ENCODE measurements at regions not wholly inside any gene's neighbourhood (a gene's known extent, or its start where the extent isn't known, plus 50 kb on each side); places are given as distances from the start of the nearest gene placed in this dataset.

DNA sequence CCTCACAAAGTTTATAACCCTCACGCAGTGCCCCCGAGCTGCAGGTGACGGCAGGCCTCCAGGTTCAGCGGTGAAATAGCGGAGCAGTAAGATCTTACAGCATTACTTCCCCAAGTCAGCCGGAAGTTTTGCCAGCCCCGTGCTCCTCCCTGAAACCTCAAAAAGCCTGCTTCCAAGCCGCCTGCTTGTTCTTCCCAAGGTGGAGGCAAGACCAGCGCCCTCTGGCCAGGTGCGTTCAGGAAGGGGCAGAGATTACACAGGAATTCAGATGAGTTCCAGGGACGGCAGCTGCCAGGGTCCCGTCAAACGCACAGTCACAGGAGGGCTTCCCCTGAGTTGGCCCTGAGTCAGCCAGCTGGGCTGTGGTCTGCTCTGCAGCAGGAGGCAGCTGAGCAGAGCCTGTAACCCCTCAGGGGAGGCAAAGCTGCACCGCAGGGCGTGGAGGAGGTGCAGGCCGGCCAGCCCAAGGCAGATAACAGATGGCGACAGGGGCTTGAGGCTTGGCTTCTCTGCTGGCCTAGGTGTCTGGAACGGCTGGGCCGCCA is 124.1 kb upstream of the RPS6KA2 start:
- DNase-seq (ENCODE audit: low read depth), result no peak

GRCh38 chr6:166750108-166750793 is 123.2 kb upstream of the RPS6KA2 start:
- DNase-seq (ENCODE audit: low read depth), result no peak

DNA sequence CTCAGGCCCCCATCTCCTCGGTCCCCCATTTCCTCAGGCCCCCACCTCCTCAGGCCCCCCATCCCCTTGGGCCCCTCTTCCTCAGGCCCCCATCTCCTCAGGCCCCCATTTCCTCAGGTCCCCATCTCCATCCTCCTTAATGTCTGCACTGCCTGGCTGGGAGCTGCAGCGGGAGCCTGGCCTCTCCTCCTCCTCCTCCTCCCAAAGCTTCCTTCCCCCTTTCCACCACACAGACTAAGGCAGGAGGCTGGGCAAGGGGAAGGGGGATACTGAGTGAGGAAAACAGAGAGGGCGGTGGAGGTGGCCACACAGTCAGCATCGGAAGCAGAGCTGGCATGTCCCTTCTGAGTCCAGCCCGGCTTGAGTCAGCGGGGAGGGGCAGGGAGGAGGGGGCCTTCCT is 122.6 kb upstream of the RPS6KA2 start:
- DNase-seq (ENCODE audit: low read depth), result no peak

DNA sequence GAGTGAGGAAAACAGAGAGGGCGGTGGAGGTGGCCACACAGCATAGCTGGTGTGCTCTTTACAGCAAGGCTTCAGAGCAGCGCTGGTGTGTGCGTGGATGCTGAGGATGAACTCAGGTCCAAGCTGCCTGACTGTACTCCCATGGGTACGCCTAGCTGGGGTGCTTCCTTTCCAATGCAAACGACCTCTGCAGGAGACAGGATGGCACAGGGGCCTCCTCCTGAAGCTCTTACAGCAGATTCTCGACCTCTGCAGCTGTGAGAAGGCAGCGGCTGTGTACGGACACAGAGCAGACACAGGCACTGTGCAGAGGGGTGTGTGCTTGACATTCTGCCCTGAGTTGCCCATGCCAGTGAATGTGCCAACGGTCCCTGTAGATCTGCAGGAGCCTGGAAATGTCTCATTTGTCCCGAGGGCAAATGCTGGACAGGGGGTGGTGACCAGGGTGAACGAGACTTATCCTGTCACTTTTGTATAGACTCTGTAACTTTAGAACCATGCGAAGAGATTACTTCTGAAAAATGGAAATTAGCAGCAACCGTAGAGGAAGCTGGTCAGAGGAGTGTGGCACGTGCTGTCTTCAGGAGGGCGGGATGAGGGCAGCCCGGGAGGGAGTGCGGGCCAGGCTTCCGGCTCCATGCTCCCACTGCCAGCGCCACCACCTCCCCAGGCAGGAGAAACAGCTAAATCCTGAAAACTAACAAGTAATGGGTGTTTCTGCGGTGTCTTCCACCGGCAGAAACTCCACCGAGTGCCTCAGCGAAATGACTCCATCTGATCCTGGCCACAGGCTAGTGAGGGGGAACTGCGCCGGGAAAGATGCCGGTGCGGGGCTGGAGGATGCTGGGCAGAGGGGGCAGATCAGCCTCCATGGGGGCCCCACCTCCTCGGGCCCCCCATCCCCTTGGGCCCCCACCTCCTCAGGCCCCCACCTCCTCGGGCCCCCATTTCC is 120.9 kb upstream of the RPS6KA2 start:
- DNase-seq (ENCODE audit: low read depth), result no peak

GRCh38 chr6:166745801-166746668 is 119.0 kb upstream of the RPS6KA2 start:
- no peak for DNase-seq (ENCODE audit: low read depth)

GRCh38 chr6:166744223-166745134 is 117.4 kb upstream of the RPS6KA2 start:
- no peak for DNase-seq (ENCODE audit: low read depth)

GRCh38 chr6:166743406-166744222 is 116.6 kb upstream of the RPS6KA2 start:
- no peak for DNase-seq (ENCODE audit: low read depth)

DNA sequence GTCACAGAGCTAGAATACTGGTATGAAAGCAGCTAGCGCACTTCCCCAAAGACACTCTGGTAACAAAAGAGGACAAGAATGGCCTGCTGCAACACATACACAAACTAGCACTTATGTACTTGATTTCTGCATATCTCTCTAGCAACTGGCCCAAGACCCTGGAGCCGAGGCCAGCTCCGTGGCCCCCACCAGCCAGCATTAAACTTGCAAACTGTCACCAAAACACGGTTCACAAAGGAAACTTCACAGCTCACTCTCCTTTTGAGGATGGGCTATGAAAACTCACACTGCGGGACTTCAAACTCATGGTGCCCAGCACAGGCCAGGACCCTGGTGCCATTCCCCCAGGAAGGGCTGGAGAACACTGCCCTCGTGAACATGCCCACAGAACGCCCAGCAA is 115.9 kb upstream of the RPS6KA2 start:
- no peak for DNase-seq (ENCODE audit: low read depth)

GRCh38 chr6:166739976-166740318 is 112.9 kb upstream of the RPS6KA2 start:
- no peak for DNase-seq (ENCODE audit: low read depth)

GRCh38 chr6:166739117-166739975 is 112.3 kb upstream of the RPS6KA2 start:
- DNase-seq (ENCODE audit: low read depth), result no peak

- DNase-seq (ENCODE audit: low read depth), result no peak
Measured at GRCh38 chr6:166738386-166739116, 111.5 kb upstream of the RPS6KA2 start.

GRCh38 chr6:166737261-166737660 is 110.2 kb upstream of the RPS6KA2 start:
- no peak for DNase-seq (ENCODE audit: low read depth)

DNA sequence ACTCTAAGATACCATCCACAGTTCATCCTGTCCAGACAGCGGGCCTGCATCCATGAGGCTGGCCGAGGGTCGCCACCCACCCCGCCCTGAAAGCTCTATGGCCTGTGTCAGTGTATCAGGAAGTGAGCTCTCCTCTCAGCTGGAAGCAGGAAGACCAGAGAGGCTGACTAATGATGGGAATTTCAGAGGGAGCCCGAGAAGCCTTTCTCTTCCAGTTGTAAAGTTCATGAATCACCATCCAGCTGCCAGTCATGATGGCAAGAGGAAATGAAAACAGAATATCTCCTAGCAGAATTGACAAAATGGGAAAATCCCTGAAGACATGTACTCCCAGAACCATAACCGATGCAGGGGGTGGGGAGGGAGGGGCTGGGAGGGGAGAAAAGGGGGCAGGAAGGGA is 109.6 kb upstream of the RPS6KA2 start:
- no peak for DNase-seq (ENCODE audit: low read depth)

GRCh38 chr6:166733900-166734299 is 106.8 kb upstream of the RPS6KA2 start:
- DNase-seq (ENCODE audit: low read depth), result no peak

GRCh38 chr6:166729658-166730057 is 102.6 kb upstream of the RPS6KA2 start:
- DNase-seq (ENCODE audit: low read depth), result no peak

DNA sequence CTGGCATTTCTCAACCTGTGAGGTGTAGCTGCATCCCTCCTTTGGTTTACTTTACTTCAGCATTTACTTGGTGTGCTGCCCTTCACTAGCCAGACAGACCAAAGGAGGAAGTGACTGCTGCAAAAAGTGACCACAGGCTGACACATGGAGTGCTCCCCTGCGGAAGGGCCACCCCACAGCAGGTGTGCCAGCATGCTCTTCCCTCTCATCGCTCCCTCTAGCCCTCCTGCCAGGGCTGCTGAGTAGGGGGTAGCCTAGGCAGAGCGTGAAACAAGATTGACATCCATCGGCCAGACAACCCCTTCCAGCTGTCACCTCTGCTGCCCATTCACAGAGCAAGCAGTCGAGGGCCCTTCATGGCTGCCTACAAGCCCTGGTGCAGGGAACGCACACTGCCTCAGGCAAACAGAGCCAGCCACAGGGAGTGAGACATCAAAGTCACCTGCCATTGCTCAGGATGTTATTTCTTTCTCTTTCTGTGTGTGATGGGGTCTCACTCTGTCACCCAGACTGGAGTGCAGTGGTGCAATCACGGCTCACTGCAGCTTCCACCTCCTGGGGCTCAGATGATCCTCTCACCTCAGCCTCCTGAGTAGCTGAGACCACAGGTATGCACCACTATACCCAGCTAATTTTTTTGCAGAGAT is 102.0 kb upstream of the RPS6KA2 start:
- DNase-seq (ENCODE audit: low read depth), result no peak

GRCh38 chr6:166726201-166726600 is 99.2 kb upstream of the RPS6KA2 start:
- no peak for DNase-seq (ENCODE audit: low read depth)

- DNase-seq (ENCODE audit: low read depth), result no peak
Measured at GRCh38 chr6:166725571-166725970, 98.5 kb upstream of the RPS6KA2 start.

All from CMK (cell line).